HG03196 (cell line): ENCODE measurements at regions not wholly inside any gene's neighbourhood (a gene's known extent, or its start where the extent isn't known, plus 50 kb on each side); places are given as distances from the start of the nearest gene placed in this dataset.

Source experiments
- ATAC-seq: cut with Tn5 transposase; IDR thresholded peaks from one replicate; pipeline ENCODE4 v1.9.1; 2021; ENCODE audit not compliant: unreplicated experiment

DNA sequence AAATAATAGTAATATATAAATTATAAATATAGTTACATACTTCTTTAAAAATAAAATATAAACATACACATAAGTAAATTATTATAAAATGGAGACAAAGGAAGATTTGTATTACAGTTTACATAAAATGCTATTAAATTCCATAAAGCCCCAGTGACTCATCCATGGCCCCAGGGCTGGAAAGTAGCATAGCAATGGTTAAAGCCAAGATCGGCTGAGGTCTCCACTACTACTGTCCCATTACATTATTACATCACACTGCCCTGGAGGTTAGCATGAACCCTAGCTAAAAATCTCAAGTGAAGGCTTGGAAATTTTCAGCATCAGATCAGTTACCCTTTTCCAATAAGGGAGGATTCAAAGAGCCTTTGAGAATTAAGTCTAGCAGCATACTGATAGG, 936.2 kb downstream of the DSC3 start:
- ATAC-seq: no peak

GRCh38 chr18:30103881-30104280, 938.7 kb downstream of the DSC3 start:
- no peak for ATAC-seq

DNA sequence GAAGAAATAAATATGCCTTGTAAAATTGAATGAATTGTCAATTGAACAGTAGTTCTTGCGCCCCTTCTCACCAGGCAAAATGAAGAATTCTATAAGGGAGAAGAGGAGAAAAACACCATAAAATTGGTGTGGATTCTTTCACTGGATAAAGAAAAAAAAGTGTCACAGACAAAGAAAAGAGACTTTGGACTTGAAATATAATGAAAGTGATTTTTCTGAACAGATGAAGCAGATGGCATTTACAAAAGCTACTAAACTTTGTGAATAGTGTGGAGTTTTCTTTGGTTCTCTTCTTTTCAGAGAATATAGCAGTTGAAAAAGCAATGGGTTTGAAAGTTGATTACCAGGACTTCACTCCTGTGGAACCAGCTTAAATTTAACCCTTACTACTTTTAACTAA, 945.7 kb downstream of the DSC3 start:
- ATAC-seq: no peak

GRCh38 chr18:30094556-30094955, 948.0 kb downstream of the DSC3 start:
- no peak for ATAC-seq

GRCh38 chr18:30093376-30093775, 949.2 kb downstream of the DSC3 start:
- ATAC-seq: no peak

- ATAC-seq: no peak
Observed at GRCh38 chr18:30088238-30089015, 954.1 kb downstream of the DSC3 start.

DNA sequence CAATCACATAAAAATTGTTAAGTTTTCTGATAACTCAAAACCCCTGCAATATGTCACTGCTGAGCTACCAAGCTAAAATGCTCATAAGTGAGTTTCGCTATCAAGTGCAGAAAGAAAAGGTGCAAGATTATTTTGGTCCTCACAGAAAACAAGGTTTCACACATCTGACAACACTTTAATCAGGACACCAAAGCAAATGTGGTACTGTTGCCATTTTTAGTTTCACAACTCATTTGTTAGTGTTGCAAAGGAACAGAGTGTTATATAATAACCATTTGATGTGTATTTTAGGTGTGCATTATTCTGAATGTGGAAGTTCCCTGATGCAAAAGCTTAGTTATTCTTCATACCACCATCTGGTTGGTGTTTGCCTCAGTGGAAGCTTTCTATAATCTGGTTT, 956.2 kb downstream of the DSC3 start:
- ATAC-seq: no peak

DNA sequence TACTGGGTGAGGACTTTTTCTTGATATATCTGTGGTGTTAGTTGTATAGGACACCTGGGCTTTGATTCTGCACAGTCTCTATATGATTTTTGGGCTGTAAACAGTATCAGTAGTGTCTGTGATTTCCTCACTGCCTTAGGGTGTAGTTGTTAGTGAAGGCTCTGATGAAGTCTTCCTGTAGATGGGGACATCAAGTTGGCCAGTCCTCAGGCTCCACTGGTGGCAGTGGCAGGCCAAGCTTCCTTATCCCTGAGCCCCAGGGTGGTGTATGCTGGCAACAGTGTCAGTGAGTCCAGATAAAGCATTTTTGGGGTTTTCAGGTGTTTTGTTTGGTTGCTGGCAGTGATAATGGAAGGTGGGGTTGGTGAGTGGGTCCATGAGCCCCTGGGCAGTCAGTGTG, 961.4 kb downstream of the DSC3 start:
- ATAC-seq: no peak

DNA sequence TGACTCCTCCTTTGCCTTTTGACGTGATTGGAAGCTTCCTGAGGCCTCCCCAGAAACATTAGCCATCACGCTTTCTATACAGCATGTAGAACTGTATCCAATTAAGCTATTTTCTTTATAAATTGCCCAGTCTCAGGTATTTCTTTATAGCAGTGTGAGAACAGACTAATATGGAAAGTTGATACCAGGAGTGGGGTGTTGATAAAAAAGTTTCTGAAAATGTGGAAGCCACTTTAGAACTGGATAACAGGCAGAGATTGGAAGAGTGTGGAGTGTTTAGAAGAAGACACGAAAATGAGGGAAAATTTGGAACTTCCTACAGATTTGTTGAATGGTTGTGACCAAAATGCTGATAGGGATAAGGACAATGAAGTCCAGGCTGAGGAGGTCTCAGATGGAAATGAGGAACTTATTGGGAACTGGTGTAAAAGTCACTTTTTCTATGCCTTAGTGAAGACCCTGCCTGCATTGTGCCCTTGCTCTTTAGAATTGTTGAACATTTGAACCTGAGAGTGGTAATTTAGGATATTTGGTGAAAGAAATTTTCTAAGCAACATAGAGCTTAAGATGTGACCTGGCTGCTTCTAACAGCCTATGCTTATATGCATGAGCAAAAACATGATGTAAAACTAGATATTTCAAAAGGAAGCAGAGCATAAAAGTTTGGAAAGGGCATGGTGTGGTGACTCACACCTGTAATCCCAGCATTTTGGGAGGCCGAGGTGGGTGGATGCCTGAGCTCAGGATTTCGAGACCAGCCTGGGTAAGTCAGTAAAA, 969.7 kb downstream of the DSC3 start:
- no peak for ATAC-seq

DNA sequence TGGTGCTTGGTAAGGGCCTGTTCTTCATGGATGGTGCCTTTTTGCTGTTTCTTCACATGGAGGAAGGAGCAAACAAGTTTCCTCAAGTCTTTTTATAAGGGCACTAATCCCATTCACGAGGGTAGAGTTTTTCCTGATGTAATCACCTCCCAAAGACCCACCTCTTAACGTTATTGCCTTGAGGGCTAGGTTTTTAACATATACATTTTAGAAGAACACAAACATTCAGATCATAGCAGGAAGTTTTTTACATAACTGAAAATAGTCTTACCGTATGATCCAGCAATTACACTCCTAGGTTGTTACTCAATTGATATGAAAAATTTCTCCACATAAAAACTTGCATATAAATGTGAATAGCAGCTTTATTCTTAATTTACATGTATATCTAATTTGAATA, 976.3 kb downstream of the DSC3 start:
- ATAC-seq: no peak

DNA sequence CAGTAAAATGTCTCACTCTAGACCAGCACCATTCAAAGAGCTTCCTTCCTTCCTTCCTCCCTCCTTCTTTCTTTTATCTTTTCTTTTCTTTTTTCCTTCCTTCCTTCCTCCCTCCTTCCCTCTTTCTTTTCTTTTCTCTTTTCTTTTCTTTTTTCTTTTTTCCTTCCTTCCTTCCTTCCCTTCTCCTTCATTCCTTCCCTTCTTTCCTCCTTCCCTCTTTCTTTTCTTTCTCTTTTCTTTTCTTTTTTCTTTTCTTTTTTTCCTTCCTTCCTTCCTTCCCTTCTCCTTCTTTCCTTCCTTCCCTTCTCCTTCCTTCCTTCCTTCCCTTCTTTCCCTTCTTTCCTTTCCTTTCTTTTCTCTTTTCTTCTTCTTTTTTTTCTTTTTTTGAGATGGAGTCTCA, 985.1 kb downstream of the DSC3 start:
- no peak for ATAC-seq

DNA sequence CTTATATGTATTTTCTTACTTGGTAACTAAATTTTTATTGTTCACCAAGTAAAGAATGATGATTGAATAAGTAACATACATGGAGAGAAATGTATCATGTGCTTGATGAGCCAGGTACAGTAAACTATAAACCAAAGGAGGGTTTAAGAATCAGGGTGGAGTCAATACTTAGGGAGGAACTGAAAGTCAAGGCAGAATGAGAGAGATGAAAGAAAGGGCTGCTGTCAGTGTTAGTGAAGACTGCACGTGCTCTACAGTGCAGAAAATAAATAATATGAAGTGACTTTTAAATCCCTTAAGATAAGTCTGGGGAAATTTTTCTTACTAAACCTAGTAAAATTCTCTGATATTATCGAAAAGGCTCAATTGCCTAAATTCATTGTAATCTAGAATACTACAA, 986.0 kb downstream of the DSC3 start:
- no peak for ATAC-seq

GRCh38 chr18:30044496-30044895, 998.0 kb downstream of the DSC3 start:
- no peak for ATAC-seq

GRCh38 chr18:30039201-30039600, 1003.3 kb downstream of the DSC3 start:
- ATAC-seq: no peak

GRCh38 chr18:30034818-30035217, 1007.7 kb downstream of the DSC3 start:
- ATAC-seq: no peak

GRCh38 chr18:30016179-30016578, 1026.4 kb downstream of the DSC3 start:
- ATAC-seq: no peak

- ATAC-seq: no peak
Observed at GRCh38 chr18:30004965-30005364, 1037.6 kb downstream of the DSC3 start.

- no peak for ATAC-seq
Observed at GRCh38 chr18:29982218-29982617, 1060.3 kb downstream of the DSC3 start.

GRCh38 chr18:29979881-29980280, 1062.7 kb downstream of the DSC3 start:
- no peak for ATAC-seq

DNA sequence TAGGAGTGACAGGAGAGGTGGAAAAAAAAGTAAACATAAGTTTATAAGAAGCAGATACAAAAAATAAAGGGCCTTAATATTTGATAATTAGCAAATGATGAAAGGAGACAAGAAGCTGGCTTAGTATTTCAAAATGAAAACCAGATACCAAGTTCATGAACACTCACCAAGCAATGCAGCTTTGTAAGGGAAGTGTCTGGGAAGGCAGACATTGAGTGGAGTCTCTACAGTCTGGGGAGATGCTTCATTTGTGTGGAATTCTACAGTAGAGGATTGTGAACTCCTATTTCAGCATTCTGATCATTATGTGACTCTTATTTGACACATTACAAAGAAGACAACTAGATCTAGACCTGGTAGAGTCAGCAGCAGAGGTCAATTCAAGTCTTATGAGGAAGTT, 1072.7 kb downstream of the DSC3 start:
- ATAC-seq: no peak

DNA sequence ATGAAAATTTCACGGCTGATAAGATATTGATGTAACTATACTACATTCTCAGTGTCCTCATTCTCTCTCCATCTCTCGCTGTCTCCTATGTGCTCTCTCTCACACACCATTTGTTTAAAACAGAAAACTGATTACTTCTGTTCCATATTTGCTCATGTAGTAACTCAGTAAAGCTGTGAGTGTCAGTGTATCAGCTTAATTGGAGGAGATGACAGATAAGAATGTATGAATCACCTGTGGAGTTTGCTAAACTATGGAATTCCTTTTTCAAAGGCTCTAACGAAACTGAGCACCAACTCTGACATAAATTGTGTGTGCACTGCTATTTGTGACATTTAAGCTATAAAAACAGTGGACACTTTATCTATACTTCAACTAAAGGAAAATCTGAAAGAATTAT, 1080.0 kb downstream of the DSC3 start:
- no peak for ATAC-seq

GRCh38 chr18:29960539-29960938, 1082.0 kb downstream of the DSC3 start:
- ATAC-seq: no peak

- no peak for ATAC-seq
Observed at GRCh38 chr18:29930231-29930630, 1112.3 kb downstream of the DSC3 start.
